ENCODE measurements at regions not wholly inside any gene's neighbourhood (a gene's known extent, or its start where the extent isn't known, plus 50 kb on each side); places are given as distances from the start of the nearest gene placed in this dataset.
"Not testable (repeated sequence)": the region's sequence is repeated elsewhere in the genome, so short reads cannot be mapped to it uniquely, and the experiment has no call there.

DNA sequence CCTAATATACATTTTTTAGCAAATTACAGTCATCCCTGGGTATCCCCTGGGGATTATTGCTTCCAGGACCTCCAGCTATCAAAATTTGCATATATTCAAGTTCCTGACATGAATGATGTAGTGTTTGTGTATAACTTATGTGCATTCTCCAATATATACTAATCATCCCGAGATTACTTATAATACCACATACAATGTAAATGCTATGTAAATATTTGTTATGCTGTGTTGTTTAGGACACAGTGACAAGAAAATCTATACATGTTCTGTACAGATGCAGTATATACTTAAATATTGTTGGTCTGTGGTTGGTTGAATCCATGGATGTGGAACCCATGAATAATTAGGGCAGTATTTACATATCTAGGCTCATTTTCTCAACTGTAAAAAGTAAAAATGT lies 1060.3 kb downstream of the DSC3 start:
- no peak for DNase-seq

DNA sequence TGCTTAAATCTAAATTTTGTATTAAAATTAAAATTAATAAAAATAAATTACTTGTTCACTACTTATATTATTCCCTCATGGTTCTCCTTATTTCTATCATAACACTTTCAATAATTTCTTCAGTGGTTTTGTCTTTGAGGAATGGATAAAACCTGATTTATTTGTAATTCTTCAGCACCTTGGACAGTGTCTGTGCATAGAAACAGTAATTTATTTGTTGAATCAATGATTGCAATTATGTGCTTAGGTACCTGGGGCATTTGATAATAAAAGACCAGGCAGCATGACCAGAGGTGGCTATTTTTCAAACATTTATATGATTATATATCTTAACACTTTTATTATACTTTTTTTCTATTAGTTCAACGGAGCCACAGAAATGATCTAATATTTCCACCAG lies 1062.7 kb downstream of the DSC3 start:
- DNase-seq: no peak

DNA sequence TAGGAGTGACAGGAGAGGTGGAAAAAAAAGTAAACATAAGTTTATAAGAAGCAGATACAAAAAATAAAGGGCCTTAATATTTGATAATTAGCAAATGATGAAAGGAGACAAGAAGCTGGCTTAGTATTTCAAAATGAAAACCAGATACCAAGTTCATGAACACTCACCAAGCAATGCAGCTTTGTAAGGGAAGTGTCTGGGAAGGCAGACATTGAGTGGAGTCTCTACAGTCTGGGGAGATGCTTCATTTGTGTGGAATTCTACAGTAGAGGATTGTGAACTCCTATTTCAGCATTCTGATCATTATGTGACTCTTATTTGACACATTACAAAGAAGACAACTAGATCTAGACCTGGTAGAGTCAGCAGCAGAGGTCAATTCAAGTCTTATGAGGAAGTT lies 1072.7 kb downstream of the DSC3 start:
- no peak for DNase-seq

DNA sequence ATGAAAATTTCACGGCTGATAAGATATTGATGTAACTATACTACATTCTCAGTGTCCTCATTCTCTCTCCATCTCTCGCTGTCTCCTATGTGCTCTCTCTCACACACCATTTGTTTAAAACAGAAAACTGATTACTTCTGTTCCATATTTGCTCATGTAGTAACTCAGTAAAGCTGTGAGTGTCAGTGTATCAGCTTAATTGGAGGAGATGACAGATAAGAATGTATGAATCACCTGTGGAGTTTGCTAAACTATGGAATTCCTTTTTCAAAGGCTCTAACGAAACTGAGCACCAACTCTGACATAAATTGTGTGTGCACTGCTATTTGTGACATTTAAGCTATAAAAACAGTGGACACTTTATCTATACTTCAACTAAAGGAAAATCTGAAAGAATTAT lies 1080.0 kb downstream of the DSC3 start:
- no peak for DNase-seq

DNA sequence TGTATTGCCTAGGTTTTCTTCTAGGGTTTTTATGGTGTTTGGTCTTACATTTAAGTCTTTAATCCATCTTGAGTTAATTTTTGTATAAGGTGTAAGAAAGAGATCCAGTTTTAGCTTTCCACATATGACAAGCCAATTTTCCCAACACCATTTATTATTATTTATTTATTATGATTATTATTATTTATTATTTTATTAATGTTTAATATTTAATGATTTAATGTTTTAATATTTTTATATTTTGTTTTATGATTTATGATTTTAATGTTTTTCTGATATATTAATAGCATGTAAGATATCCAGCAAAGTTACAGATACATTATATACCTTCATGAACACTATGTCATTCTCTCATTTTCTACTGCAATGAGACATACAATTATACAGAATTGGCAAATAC lies 1082.0 kb downstream of the DSC3 start:
- DNase-seq: no peak

DNA sequence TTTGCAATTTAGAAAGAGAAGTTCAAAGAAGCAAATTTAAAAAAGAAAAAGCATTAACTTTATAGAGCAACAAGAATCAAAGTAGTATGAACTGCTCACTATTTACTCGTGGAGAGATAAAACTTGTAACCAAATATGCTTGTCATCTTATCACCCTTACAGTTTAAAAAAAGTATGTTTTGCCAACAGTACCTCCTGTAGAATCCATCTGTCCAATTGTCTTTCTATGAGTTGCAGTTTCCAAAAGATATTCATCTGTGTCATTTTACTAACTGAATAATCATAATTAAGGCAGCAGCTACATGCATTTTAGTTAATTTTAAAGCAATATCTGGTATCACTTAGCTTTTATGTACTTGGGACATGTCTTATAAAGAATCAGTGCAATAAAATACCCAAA lies 1112.3 kb downstream of the DSC3 start:
- DNase-seq: no peak

DNA sequence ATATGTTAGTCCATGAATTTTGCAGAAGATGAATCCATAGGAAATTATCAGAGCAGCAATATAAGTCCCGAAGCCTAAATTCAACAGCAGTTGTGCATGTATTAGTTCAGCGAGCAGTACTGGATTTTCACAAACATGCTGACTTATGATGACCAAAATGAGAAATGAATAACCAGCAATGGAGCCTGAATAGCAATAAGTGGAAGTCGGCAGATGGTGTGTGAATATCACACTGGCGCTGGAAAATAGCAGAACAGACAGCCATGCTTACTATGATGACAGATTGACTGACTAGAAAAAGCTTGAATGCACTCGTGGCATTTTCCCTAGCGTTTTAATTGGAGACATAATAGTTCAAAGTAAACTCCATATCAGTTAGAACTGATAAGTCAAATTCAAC lies 1114.5 kb downstream of the DSC3 start:
- no peak for DNase-seq

DNA sequence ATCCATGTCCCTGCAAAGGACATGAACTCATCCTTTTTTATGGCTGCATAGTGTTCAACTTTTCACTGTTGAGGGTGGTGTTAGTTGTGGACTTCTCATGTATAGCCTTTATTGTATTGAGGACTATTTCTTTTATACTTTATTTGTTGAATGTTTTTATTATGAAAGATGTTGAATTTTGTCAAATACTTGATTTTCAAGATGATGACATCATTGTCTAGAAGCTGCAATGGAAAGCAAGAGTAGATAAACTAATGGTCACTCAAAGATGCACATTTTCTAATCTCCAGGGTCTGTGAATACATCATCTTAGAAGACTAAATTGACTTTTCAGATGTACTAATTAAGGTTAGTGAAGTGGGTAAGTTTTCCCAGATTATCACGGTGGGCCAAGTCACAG lies 1117.0 kb downstream of the DSC3 start:
- DNase-seq: no peak

DNA sequence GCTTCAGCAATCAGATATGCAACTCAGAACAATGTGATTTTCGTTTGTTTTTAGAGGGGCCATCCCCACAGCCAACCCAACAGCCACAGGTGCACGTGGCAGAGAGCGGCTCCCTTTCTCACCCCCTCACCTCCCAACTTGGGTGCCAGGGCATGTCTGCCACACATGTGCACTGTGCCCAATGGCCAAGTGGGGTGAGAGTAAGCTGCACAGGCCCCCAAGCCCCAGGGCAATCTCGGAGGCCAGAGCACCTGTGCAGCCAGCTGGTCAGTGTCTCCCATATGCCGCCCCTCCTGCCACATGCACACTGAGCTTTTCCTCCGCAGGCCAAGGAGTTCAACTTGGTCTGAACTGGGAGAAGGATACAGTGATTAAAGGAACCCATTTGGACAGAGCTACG lies 1130.2 kb downstream of the DSC3 start:
- no peak for DNase-seq

DNA sequence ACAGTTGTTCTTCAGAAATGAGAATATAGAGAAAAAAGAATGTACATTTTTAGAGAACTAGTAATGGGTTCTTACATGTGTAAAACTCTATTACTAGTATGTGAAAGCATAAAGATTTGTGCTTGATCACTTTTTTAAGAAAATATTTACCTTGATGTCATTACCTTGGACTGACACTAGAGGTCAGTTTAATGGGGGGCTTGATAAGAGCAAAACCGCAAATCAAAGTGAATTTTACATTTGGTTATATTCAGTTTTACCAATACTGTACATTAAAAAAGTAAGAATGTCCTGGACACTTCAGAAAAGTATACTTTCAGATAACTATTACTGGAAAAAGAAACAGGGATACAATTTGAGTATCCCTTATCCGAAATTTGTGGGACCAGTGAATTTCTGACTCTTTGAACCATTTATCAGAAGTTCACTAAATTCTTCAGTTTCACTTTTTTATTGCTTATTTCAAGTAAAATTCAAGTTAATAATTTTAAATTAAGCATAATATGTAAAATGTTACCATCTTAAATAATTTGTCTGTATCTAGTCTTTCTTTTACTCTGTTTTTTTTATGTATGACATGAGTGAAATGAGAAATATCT lies 1149.5 kb downstream of the DSC3 start:
- DNase-seq: no peak

DNA sequence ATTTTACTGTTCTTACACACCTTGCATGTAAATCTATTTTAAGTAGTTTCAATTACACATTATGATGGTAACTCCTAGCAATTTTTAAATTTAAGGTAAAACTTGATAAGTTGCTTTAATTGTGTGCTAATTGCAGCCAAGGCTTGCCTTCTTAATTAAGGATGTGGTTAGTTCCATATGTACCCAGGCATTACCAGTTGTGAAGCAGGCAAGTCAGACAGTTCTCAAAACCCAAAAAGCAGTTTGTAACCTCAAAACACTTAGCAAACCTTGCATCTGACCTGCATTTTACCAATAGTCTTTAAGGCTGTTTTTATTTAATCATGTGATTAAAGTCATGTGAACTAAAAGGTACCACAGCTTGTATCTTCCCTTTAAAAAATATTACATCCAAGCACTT lies 1159.4 kb downstream of the DSC3 start:
- DNase-seq: no peak

DNA sequence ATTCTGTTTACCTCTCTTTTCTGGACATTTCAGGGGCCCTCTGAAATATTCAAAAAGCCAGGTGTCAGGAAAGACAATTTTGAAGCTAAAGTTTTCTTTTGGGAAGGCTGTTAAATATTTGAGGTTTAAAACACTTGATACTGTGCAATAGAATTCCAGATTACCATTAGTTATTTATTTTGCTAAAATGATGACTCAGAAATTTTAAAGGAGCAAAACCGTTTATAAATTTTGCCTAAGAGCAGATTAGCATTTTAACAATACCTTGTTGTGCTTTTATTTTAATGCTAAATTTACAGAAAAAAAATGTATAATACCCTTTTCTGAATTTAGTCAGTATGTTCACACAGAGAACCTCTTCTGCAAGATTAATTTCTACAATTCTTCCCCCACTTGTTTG lies 1159.9 kb downstream of the DSC3 start:
- DNase-seq: no peak

DNA sequence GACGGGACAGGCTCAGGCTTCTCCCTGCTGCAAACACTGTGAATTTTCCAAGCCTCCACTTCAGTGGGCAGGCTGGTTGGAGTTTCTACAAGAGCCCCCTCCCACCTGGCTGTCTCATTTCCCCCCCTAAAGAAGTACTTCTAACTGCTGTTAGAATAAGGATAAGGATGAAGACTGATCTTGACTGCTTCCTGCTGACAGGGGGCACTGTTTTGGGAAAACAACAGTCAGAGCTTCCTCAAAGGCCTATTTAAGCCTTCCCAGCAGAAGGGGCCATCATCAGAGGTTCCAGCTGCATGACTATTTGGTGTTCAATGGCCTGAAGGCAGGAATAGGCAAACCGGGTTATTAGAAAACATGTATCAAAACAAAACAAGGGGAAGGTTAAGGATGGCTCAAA lies 1162.8 kb downstream of the DSC3 start:
- no peak for DNase-seq

DNA sequence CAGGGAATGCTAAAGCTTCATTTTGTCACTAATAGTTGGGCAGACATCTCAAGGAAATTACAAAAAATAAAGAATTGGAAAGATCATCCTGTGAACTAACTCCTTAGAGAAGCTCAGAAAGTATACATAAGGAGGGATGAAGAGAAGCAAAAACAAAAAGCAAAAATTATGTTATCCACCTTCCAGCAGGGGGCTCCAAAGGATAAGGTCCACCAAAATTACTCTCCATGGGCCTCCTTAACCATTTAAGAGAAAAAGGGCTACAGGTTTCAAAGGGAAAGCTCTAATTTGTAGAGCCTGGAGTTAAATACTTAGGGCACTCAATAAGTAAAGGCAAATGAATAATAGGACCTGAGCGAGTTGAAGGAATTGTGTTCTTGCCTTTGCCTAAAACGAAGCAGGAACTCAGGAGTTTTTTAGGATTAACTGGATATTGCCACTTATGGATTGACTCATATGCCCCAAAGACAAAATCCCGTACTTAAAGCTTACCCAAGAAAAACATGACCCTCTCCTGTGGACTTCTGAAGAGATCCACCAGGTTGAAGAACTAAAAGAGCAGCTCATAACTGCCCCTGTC lies 1167.9 kb downstream of the DSC3 start:
- peak; percentile 0 for DNase-seq

DNA sequence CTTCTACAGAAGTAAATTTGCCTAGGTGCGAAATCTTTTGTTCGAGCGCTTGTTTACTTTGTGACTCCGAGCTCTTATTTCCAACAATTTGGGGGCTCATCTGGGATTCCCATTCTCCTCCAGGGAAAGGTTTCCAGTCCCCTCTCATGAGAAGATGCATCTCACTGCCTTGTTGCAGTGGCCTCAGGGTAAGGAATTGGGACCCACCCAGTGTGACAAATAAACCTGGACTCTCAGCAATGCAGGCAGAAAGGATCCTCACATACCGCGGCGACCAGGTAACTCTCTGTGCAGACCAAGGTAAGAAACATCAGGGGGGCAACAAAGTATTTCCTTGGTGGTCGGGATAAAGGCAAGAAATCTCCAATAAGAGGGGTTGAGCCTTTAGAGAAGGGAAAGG lies 1169.3 kb downstream of the DSC3 start:
- DNase-seq: no peak

DNA sequence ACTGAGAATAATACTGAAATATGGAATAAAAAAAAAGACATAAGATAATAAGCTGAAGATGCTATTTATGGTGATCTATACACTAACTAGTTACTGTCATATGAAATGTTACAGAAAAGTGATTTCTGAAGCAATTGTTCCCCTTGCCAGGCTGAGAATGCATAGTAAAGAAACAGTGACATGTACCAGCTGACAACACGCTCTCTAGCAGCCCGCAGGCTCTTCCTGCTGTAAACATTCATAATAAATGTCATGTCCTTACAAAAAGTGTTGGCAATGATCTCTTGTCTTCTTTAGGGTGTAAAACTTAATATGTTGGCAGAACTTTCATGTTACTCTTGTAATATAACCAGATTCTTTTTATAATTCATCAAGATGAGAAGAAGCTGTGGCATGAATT lies 1171.3 kb downstream of the DSC3 start:
- DNase-seq: no peak

DNA sequence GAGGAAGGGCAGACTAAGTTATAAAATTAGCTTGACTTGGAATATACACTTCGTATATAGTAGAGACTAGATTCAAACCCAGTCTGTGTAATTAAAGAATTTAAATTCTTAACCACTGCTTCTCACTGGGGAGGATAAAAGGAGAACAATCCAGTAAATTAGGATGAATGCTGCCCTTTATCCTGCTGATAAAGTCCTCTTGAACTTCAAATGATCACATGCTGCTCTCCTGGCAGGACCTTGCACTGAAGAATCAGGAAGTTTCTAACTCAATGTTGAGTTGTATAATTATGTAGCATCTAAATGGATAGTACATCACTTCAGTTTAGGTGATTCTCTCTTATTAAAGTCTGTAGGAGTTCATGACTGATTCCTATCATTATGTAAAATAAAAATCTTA lies 1179.7 kb downstream of the DSC3 start:
- DNase-seq: no peak

DNA sequence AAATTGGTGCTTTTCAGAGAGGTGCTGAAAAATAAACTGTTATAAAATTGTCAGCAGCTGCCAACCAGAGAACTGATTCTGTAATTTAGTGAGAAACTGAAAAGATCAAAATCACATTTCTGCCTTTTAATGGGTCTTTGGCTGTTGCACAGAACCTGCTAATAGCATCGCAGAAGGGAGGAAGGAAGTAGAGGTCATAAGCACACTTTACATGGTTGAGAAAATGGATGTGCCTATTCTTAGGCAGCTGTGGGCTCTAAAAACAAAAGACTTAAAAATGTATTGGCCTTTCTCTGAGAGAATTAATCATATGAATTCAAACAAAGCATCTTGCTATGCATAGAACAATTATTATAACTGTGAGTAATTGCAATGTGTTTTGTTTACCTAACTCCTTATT lies 1186.9 kb downstream of the DSC3 start:
- DNase-seq: no peak

DNA sequence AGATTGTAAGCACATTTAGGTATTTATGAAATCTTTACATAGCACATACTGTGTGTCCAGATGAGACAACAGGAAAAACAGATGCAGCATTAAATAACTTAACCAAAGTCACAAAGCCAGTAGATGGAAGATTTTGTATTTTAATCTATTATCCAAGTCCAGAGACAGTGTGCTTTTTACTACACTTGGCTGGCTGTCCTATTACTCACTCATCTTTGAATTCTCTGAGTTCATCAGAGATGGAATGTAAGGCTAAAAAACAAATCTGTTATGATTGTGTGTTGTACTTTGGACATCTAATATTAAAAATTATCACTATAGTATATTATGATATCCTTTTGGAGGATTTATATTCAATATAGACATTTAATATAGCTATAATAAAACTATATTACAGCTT lies 1189.4 kb downstream of the DSC3 start:
- DNase-seq: no peak

DNA sequence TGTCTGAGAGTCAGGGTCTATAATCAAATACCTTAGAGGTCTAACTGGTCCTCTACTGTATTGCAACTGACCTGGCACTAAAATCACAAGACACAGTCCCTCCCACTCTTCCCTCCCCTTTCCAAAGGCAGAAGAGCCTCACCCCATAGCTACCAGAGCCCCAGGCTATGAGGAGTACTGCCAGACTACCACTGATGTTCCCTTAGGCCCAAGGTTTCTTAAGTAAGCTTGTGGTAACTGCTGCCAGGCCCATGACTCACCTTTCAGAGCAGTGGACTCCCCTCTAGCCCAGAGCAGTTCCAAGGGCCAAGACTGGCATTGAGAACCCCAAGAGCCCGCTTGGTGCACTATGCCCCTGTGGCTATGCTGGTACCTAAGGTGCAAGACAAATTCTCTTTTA lies 1193.4 kb downstream of the DSC3 start:
- no peak for DNase-seq

DNA sequence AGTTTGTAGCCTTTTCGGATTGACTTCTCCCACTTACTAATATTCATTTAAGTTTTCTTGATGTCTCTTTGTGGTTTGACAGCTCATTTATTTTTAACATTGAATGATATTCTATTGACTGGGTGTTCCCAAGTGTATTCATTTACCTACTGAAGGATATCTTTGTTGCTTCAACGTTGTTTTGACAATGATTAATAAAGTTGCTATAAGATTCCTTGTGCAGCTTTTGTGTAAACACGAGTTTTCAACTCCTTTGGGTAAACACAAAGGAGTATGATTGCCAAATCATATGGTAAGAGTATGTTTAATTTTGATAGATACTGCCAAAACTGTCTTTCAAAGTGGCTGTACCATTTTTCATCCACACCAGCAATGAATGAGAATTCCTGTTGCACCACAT lies 1200.9 kb downstream of the DSC3 start:
- no peak for DNase-seq

DNA sequence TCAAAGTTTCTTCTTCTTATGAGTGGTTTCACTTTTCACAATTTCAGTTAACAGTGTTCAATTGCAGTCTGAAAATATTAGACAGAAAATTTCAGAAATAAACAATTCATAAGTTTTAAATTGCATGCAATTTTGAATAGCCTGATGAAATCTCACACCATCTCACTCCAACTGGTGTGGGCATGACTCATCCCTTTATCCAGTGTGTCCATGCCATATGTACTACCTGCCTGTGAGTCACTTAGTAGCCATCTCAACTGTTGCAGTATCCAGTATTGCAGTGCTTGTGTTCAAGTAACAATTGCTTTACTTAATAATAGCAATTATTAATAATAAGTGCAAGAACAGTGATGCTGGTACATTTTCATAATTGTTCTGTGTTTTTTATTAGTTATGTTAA lies 1202.5 kb downstream of the DSC3 start:
- no peak for DNase-seq

DNA sequence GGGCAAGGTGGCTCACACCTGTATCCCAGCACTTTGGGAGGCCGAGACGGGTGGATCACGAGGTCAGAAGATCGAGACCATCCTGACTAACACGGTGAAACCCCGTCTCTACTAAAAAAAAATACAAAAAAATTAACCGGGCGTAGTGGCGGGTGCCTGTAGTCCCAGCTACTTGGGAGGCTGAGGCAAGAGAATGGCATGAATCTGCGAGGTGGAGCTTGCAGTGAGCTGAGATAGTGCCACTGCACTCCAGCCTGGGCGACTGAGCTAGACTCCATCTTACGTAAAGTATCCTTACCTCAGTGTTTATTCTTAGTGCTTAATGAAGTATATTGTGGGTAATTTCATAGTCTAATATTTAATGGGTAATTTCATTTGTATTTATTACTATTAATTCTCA lies 1203.6 kb downstream of the DSC3 start:
- not testable (repeated sequence) for DNase-seq

DNA sequence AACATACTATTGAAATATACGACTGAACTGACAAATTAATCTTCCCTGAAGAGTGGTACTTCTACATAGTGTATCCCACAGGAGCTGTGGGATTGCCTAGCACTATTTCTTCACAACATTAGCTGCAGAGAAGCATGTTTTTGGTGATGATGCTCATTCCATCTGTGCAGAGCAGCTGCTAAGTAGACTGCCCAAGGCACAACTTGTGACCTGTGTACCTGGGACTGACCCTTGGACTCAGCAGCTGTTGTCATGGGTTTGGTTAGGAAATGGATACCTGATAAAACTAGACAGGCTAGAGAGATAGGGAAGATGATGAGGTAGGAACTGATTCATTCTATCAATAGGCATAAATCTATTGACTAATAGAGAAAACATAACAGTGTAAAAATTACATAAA lies 1204.0 kb downstream of the DSC3 start:
- no peak for DNase-seq

DNA sequence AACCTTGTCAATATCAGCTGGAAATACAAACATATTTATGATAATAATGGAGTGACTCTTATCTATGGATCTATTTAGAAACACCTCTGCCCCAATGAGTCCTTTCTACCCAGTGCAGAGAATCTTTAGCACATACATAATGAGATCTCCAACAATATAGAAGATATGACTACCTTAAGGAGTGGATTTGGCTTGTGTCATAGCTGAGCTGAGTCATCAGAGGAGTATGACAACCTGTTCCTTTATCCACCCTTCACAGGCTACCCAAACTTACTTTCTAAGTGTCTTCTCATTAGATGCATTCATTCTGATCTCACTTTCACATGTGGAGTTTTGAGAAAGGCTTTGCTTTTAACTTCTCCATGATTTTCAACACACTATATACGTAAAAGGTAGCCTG lies 1218.9 kb downstream of the DSC3 start:
- DNase-seq: no peak

DNA sequence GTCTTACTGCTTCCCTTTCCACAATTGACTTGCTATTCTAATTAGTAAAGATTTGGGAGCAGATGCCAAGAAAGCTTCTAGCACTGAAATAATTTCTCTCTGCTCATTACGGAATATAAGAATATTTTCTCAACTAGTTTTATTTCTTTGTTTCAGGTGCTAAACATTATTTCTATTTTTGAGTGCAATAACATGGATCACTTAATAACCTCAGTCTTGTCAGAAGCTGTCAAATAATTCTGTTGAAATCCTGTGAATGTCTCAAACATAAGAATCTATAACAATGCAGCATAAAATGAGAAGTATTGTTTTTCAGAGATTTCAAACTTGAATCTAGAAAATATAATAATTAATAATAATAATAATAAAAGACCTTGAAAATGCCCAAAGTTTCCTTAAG lies 1221.0 kb downstream of the DSC3 start:
- DNase-seq: no peak

All from activated CD4-positive, alpha-beta T cell treated with anti-CD3 and anti-CD28 coated beads, Interleukin-2, amount 50 U/mL, for 16 hours (primary cell).